Loucy (cell line): ENCODE measurements at regions not wholly inside any gene's neighbourhood (a gene's known extent, or its start where the extent isn't known, plus 50 kb on each side); places are given as distances from the start of the nearest gene placed in this dataset.

Experiments used
- EZH2phosphoT487 ChIP-seq: fragments of 200-600 bp; IDR thresholded peaks from 2 replicates; pipeline ENCODE4 v1.6.1; 2018; ENCODE audit warnings: antibody characterized with exemption, mild to moderate bottlenecking, moderate library complexity, borderline replicate concordance
- TF ChIP-seq, protein P1 (sequence below): fragments of 200-600 bp; sonication (generic); conservative IDR thresholded peaks from 2 replicates; pipeline ENCODE4 v1.5.1; 2014; ENCODE audit warnings: mild to moderate bottlenecking, antibody characterized with exemption, low read length

DNA sequence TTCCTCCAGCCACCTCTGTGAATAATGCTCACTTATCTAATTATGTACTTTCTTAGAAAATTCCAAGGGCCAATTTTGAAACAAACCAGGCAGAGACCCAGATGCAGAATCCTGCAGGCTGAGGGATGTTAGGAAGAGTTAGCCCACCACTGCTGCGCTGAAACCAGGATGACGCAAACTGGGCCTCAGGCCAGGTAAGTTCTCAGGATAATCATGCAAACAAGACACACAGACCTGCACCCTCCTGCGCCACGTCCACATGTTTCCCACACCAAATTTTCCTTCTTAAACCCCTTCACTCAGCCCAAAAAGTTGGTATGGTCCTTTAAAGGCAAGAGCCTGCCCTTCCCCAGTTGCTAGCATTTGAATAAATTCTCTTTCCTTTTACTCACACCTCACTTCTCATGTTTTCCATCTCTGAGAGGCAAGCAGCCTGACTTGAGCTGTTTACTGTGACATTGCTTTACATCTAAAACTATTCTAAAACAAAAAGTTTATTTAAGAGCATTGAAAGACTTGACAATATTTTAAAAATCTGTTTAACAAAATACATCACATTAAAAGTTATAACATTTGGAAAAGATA, 887.1 kb downstream of the LRRIQ3 start:
- TF ChIP-seq, protein P1, sequence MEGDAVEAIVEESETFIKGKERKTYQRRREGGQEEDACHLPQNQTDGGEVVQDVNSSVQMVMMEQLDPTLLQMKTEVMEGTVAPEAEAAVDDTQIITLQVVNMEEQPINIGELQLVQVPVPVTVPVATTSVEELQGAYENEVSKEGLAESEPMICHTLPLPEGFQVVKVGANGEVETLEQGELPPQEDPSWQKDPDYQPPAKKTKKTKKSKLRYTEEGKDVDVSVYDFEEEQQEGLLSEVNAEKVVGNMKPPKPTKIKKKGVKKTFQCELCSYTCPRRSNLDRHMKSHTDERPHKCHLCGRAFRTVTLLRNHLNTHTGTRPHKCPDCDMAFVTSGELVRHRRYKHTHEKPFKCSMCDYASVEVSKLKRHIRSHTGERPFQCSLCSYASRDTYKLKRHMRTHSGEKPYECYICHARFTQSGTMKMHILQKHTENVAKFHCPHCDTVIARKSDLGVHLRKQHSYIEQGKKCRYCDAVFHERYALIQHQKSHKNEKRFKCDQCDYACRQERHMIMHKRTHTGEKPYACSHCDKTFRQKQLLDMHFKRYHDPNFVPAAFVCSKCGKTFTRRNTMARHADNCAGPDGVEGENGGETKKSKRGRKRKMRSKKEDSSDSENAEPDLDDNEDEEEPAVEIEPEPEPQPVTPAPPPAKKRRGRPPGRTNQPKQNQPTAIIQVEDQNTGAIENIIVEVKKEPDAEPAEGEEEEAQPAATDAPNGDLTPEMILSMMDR, result no peak
- TF ChIP-seq EZH2phosphoT487, result no peak
